KOPT-K1 (cell line): ENCODE measurements at regions not wholly inside any gene's neighbourhood (a gene's known extent, or its start where the extent isn't known, plus 50 kb on each side); places are given as distances from the start of the nearest gene placed in this dataset.
"Not testable (repeated sequence)": the region's sequence is repeated elsewhere in the genome, so short reads cannot be mapped to it uniquely, and the experiment has no call there.

Experiments
- H3K27ac ChIP-seq: fragments of 200-600 bp; sonication (generic); 2 replicates; pipeline ENCODE4 v1.5.1; 2016; ENCODE audit warnings: antibody characterized with exemption, mild to moderate bottlenecking, low read depth, low read length; ENCODE audit not compliant: poor library complexity, severe bottlenecking
- H3K36me3 ChIP-seq: fragments of 200-600 bp; sonication (generic); 2 replicates; pipeline ENCODE4 v1.5.1; 2017; ENCODE audit warnings: antibody characterized with exemption, mild to moderate bottlenecking, low read length, moderate library complexity; ENCODE audit not compliant: insufficient read depth
- H3K9me3 ChIP-seq: fragments of 200-600 bp; sonication (generic); 2 replicates; pipeline ENCODE4 v1.5.1; 2017; ENCODE audit warnings: antibody characterized with exemption, low read length, mild to moderate bottlenecking; ENCODE audit not compliant: insufficient read depth, poor library complexity, severe bottlenecking

DNA sequence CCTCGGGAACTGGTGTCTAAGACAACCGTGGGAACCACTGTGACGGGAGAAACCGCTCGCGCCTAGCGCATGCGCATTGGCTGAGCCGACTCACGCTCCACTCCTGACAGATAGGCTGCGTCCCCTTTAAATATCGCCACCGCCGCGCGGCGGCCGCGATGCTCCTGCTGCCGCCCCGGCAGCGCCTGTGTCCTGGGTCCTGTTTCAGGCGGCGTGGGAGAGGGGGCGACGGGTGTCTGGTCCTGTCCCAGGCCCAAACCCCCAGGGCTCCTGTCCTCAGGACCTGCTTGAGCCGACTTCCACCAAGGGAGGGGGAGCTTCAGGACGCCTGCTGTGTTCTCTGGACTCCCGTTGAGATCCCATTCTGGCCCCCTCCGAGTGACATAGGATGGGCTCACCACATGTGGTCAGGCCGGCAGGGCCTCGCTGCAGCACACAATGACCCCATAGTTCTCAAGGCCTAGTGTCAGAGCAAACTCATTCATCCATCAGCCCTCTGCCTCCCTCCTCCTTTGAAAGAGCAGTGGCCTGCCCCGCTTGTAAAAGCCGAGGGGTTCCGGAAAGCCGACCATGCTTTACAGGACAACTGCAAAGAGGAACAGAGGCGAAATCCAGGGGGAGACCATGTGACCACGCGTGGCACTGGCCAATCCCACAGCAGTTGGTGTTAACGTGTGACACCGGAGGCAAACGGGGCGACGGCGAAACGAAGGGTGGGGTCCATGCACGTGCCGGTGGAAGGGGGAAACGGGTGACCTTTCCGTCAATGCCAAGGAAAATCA lies 710.0 kb upstream of the TPTE start:
- not testable (repeated sequence) for H3K9me3 ChIP-seq, H3K27ac ChIP-seq, H3K36me3 ChIP-seq

DNA sequence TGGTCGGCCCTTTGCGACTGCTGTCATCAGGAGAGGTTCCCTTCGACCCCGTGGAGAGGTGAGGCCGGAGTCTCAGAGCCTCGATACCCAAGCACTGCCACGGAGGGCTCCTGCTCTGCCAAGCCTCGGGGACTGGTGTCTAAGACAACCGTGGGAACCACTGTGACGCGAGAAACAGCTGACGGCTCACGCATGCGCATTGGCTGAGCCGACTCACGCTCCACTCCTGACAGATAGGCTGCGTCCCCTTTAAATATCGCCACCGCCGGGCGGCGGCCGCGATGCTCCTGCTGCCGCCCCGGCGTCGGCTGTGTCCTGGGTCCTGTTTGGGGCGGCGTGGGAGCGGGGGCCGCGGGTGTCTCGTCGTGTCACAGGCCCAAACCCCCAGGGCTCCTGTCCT lies 708.9 kb upstream of the TPTE start:
- not testable (repeated sequence) for H3K9me3 ChIP-seq, H3K36me3 ChIP-seq

DNA sequence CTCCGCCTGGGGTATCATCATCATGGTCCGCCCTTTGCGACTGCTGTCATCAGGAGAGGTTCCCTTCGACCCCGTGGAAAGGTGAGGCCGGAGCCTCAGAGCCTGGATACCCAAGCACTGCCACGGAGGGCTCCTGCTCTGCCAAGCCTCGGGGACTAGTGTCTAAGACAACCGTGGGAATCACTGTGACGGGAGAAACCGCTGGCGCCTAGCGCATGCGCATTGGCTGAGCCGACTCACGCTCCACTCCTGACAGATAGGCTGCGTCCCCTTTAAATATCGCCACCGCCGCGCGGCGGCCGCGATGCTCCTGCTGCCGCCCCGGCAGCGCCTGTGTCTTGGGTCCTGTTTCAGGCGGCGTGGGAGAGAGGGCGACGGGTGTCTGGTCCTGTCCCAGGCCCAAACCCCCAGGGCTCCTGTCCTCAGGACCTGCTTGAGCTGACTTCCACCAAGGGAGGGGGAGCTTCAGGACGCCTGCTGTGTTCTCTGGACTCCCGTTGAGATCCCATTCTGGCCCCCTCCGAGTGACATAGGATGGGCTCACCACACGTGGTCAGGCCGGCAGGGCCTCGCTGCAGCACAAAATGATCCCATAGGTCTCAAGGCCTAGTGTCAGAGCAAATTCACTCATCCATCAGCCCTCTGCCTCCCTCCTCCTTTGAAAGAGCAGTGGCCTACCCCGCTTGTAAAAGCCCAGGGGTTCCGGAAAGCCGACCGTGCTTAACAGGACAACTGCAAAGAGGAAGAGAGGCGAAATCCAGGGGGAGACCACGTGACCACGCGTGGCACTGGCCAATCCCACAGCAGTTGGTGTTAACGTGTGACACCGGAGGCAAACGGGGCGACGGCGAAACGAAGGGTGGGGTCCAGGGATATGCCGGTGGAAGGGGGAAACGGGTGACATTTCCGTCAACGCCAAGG lies 707.2 kb upstream of the TPTE start:
- H3K36me3 ChIP-seq, H3K27ac ChIP-seq, H3K9me3 ChIP-seq: not testable (repeated sequence)

More for the DNA sequence above, 708.9 kb upstream of the TPTE start:
- not testable (repeated sequence) for H3K27ac ChIP-seq

DNA sequence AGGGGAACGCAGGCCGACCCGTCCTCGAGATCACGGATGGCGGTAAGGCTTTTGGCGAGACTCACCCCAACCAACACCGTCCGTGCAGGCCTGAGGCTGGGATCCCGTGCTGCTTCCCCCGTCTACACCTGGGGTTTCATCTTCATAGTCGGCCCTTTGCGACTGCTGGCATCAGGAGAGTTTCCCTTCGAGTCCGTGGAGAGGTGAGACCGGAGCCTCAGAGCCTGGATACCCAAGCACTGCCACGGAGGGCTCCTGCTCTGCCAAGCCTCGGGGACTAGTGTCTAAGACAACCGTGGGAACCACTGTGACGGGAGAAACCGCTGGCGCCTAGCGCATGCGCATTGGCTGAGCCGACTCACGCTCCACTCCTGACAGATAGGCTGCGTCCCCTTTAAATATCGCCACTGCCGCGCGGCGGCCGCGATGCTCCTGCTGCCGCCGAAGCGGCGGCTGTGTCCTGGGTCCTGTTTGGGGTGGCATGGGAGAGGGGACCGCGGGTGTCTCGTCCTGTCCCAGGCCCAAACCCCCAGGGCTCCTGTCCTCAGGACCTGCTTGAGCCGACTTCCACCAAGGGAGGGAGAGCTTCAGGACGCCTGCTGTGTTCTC lies 706.1 kb upstream of the TPTE start:
- not testable (repeated sequence) for H3K36me3 ChIP-seq, H3K9me3 ChIP-seq, H3K27ac ChIP-seq

DNA sequence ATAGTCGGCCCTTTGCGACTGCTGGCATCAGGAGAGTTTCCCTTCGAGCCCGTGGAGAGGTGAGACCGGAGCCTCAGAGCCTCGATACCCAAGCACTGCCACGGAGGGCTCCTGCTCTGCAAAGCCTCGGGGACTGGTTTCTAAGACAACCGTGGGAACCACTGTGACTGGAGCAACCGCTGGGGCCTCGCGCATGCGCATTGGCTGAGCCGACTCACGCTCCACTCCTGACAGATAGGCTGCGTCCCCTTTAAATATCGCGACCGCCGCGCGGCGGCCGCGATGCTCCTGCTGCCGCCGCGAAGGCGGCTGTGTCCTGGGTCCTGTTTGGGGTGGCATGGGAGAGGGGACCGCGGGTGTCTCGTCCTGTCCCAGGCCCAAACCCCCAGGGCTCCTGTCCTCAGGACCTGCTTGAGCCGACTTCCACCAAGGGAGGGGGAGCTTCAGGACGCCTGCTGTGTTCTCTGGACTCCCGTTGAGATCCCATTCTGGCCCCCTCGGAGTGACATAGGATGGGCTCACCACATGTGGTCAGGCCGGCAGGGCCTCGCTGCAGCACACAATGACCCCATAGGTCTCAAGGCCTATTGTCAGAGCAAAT lies 704.5 kb upstream of the TPTE start:
- H3K36me3 ChIP-seq, H3K9me3 ChIP-seq, H3K27ac ChIP-seq: not testable (repeated sequence)

DNA sequence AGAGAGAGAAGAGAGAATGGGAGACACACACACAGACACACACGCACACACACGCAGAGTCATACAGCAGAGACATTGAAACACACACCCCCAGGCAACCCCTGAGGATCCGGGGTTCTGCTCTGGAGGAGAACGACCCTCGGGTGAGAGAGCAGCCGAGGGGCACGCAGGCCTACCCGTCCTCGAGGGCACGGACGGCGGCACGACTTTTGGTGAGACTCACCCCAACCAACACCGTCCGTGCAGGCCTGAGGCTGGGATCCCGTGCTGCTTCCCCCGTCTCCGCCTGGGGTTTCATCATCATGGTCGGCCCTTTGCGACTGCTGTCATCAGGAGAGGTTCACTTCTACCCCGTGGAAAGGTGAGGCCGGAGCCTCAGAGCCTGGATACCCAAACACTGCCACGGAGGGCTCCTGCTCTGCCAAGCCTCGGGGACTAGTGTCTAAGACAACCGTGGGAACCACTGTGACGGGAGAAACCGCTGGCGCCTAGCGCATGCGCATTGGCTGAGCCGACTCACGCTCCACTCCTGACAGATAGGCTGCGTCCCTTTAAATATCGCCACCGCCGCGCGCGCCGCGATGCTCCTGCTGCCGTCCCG lies 703.4 kb upstream of the TPTE start:
- not testable (repeated sequence) for H3K36me3 ChIP-seq, H3K9me3 ChIP-seq, H3K27ac ChIP-seq

DNA sequence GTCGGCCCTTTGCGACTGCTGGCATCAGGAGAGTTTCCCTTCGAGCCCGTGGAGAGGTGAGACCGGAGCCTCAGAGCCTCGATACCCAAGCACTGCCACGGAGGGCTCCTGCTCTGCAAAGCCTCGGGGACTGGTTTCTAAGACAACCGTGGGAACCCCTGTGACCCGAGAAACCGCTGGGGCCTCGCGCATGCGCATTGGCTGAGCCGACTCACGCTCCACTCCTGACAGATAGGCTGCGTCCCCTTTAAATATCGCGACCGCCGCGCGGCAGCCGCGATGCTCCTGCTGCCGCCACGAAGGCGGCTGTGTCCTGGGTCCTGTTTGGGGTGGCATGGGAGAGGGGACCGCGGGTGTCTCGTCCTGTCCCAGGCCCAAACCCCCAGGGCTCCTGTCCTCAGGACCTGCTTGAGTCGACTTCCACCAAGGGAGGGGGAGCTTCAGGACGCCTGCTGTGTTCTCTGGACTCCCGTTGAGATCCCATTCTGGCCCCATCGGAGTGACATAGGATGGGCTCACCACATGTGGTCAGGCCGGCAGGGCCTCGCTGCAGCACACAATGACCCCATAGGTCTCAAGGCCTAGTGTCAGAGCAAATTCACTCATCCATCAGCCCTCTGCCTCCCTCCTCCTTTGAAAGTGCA lies 701.7 kb upstream of the TPTE start:
- not testable (repeated sequence) for H3K36me3 ChIP-seq, H3K9me3 ChIP-seq, H3K27ac ChIP-seq

DNA sequence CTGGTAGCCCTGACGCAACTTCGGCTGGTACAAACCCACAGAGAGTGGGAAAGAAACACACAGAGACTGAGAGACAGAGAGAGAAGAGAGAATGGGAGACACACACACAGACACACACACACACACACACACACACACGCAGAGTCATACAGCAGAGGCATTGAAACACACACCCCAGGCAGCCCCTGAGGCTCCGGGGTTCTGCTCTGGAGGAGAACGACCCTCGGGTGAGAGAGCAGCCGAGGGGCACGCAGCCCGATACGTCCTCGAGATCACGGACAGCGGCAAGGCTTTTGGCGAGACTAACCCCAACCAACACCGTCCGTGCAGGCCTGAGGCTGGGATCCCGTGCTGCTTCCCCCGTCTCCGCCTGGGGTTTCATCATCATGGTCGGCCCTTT lies 700.8 kb upstream of the TPTE start:
- H3K9me3 ChIP-seq, H3K36me3 ChIP-seq, H3K27ac ChIP-seq: not testable (repeated sequence)

DNA sequence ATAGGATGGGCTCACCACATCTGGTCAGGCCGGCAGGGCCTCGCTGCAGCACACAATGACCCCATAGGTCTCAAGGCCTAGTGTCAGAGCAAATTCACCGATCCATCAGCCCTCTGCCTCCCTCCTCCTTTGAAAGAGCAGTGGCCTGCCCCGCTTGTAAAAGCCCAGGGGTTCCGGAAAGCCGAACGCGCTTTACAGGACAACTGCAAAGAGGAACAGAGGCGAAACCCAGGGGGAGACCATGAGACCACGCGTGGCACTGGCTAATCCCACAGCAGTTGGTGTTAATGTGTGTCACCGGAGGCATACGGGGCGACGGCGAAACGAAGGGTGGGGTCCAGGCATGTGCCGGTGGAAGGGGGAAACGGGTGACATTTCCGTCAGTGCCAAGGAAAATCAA lies 699.9 kb upstream of the TPTE start:
- H3K27ac ChIP-seq, H3K36me3 ChIP-seq, H3K9me3 ChIP-seq: not testable (repeated sequence)

DNA sequence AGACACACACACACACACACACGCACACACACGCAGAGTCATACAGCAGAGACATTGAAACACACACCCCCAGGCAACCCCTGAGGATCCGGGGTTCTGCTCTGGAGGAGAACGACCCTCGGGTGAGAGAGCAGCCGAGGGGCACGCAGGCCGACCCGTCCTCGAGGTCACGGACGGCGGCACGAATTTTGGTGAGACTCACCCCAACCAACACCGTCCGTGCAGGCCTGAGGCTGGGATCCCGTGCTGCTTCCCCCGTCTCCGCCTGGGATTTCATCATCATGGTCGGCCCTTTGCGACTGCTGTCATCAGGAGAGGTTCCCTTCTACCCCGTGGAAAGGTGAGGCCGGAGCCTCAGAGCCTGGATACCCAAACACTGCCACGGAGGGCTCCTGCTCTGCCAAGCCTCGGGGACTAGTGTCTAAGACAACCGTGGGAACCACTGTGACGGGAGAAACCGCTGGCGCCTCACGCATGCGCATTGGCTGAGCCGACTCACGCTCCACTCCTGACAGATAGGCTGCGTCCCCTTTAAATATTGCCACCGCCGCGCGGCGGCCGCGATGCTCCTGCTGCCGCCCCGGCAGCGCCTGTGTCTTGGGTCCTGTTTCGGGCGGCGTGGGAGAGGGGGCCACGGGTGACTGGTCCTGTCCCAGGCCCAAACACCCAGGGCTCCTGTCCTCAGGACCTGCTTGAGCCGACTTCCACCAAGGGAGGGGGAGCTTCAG lies 699.1 kb upstream of the TPTE start:
- not testable (repeated sequence) for H3K36me3 ChIP-seq, H3K27ac ChIP-seq, H3K9me3 ChIP-seq

DNA sequence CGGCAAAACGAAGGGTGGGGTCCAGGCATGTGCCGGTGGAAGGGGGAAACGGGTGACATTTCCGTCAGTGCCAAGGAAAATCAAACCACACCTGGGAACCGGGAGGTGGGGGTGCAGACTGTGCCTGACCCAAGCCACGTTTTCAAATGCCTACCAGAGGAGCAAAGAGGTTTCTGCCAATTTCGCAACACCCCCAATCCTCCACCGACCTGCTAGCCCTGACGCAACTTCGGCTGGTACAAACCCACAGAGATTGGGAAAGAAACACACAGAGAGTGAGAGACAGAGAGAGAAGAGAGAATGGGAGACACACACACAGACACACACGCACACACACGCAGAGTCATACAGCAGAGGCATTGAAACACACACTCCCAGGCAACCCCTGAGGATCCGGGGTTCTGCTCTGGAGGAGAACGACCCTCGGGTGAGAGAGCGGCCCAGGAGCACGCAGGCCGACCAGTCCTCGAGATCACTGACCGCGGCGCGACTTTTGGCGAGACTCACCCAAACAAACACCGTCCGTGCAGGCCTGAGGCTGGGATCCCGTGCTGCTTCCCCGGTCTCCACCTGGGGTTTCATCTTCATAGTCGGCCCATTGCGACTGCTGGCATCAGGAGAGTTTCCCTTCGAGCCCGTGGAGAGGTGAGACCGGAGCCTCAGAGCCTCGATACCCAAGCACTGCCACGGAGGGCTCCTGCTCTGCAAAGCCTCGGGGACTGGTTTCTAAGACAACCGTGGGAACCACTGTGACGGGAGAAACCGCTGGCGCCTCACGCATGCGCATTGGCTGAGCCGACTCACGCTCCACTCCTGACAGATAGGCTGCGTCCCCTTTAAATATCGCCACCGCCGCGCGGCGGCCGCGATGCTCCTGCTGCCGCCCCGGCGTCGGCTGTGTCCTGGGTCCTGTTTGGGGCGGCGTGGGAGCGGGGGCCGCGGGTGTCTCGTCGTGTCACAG lies 697.9 kb upstream of the TPTE start:
- not testable (repeated sequence) for H3K27ac ChIP-seq, H3K9me3 ChIP-seq, H3K36me3 ChIP-seq

DNA sequence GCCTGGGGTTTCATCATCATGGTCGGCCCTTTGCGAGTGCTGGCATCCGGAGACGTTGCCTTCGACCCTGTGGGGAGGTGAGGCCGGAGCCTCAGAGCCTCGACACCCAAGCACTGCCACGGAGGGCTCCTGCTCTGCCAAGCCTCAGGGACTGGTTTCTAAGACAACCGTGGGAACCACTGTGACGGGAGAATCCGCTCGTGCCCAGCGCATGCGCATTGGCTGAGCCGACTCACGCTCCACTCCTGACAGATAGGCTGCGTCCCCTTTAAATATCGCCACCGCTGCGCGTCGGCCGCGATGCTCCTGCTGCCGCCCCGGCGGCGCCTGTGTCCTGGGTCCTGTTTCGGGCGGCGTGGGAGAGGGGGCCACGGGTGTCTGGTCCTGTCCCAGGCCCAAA lies 690.6 kb upstream of the TPTE start:
- H3K36me3 ChIP-seq, H3K9me3 ChIP-seq, H3K27ac ChIP-seq: not testable (repeated sequence)

DNA sequence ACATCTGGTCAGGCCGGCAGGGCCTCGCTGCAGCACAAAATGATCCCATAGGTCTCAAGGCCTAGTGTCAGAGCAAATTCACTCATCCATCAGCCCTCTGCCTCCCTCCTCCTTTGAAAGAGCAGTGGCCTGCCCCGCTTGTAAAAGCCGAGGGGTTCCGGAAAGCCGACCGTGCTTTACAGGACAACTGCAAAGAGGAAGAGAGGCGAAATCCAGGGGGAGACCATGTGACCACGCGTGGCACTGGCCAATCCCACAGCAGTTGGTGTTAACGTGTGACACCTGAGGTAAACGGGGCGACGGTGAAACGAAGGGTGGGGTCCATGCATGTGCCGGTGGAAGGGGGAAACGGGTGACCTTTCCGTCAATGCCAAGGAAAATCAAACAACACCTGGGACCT lies 688.6 kb upstream of the TPTE start:
- H3K36me3 ChIP-seq, H3K27ac ChIP-seq: not testable (repeated sequence)
- peaks cover 13% of the 10 kb centered on the region for H3K9me3 ChIP-seq
